GM10266 (cell line): ENCODE measurements at regions not wholly inside any gene's neighbourhood (a gene's known extent, or its start where the extent isn't known, plus 50 kb on each side); places are given as distances from the start of the nearest gene placed in this dataset.

Experiments used
- DNase-seq: peaks from one replicate; pipeline ENCODE4 v3.0.0; 2012; ENCODE audit errors: extremely low spot score
- TF ChIP-seq, protein P1 (sequence below): IDR thresholded peaks from 2 replicates; pipeline ENCODE4 v1.5.1; 2012; ENCODE audit warnings: mild to moderate bottlenecking, low read depth; ENCODE audit not compliant: control insufficient read depth, insufficient read depth; ENCODE audit errors: missing control alignments

DNA sequence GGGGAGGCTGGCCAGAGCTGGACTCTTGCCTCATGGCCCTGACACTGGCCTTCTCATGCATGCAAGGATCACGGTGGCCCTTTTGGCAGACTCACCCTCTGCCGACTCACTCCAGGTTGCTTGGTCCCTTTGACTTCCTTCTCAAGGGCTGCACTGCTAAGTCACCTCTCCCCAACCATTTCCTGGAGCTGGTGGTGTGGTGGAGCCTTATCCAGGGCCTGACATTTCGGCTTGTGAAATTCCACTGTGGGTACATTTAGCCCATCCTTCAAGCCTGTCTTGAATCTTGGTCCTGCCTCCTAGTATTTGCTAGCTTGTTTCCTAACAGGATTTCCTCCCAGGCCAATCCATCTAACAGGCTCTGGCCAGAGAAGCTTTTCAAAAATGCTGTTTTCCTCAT lies 52.6 kb upstream of the JUN start:
- DNase-seq, result no peak
- TF ChIP-seq, protein P1, sequence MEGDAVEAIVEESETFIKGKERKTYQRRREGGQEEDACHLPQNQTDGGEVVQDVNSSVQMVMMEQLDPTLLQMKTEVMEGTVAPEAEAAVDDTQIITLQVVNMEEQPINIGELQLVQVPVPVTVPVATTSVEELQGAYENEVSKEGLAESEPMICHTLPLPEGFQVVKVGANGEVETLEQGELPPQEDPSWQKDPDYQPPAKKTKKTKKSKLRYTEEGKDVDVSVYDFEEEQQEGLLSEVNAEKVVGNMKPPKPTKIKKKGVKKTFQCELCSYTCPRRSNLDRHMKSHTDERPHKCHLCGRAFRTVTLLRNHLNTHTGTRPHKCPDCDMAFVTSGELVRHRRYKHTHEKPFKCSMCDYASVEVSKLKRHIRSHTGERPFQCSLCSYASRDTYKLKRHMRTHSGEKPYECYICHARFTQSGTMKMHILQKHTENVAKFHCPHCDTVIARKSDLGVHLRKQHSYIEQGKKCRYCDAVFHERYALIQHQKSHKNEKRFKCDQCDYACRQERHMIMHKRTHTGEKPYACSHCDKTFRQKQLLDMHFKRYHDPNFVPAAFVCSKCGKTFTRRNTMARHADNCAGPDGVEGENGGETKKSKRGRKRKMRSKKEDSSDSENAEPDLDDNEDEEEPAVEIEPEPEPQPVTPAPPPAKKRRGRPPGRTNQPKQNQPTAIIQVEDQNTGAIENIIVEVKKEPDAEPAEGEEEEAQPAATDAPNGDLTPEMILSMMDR, result no peak

- TF ChIP-seq, protein P1, result no peak
Measured at GRCh38 chr1:58837886-58838285, 54.0 kb upstream of the JUN start.

DNA sequence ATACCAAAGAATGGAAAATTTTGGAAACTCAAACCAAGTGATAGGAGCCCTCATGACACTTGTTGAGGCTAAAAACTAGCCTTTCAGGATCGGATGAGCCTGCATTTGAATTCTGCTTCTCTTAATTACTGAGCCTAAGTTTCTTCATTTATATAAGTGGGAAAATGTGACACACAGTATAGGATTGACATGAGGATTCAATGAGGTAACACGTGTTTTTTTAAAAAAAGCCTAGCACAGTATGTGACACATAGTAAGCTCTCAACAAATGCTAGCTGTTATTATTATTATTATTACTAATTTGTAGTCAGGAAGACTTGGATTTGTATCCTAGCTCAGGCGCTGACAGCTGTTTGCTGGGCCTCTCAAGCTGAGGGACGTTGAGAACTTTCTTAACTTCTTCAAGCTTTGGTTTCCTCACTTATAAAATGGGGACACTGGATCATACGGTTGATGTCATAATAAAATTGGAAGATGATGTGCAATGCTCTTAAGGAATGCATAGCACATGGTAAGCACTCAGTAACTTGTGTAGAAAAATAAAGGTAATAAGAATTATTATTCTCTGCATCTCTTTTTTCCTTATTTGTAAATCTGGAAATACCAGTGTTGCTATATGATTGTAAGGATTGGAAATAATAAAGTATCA lies 55.4 kb upstream of the JUN start:
- no peak for DNase-seq
- TF ChIP-seq, protein P1, result no peak

More at GRCh38 chr1:58837886-58838285, 54.0 kb upstream of the JUN start:
- DNase-seq, result no peak

DNA sequence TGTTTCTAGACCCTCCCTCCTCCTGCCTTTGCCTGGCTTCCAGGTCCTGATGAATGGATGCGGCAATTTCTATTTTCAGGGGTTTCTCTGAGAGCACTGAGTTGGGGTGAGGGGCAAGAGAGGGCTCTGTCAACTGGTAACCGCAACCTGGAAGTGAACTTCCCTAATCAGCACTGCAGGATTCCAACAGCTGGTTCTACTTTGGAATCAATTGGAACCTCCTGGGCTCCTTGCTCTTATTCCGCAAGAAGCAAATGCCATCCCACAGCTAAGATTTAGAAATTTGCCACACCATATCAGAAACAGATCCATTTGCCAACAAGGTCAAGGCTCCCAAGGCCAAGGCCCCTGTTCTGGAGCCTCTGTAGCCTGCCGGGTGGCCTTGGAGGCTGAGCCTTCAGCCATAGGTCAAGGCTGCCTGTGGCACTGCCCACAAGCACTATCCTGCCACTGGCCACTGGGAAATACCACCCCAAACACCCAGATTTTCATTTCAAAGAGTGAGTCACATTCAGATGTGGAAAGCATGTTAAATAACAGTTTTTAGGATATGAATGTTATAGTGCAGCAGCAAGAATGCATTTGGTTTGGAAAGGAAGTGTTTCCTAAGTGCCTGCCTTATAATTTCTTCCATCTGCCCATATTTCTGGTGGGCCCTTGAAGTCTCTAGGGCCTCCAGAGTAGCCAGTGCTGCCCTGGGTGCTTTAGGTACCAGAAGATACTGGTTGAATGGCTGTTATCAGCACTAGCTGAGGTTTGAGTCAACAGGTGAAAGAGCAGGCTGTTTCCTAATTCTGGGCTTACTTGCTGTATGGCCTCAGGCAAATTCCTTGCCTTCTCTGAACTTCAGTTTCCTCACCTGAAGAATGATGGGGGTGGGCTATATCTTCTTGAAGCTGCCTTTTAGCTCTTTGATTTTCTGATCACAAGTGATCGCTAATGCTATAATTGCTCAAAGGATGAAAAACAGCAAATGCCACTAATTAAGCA lies 56.3 kb upstream of the JUN start:
- TF ChIP-seq, protein P1, result no peak
- no peak for DNase-seq

GRCh38 chr1:58841455-58841854 lies 57.6 kb upstream of the JUN start:
- TF ChIP-seq, protein P1, result peak; percentile 19
- no peak for DNase-seq

GRCh38 chr1:58842941-58843340 lies 59.1 kb upstream of the JUN start:
- TF ChIP-seq, protein P1, result no peak
- no peak for DNase-seq

GRCh38 chr1:58844176-58844575 lies 60.3 kb upstream of the JUN start:
- no peak for DNase-seq
- TF ChIP-seq, protein P1, result no peak
